ENCODE measurements at regions not wholly inside any gene's neighbourhood (a gene's known extent, or its start where the extent isn't known, plus 50 kb on each side); places are given as distances from the start of the nearest gene placed in this dataset.

DNA sequence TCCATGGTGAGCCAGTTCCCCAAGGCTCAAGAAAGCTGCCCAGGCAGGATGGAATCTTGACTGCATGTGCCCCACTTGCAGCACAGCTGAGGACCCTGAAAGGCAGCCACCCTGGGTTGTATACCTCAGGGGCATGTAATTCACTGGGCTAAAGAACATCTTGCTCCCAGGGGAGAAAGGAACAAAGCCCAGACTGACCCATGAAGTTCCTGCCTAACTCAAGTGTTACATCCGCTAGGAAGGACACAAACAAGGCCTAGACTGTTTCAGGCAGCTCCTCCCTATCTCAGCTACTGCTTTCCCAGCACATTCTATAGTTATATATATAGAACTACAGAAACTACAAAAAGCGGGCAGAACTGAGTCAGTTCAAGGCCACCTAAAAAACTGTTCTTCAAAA lies 69.0 kb downstream of the RBM43 start:
- no peak for TF ChIP-seq REST (IDR thresholded peaks at IDR 0.05; ENCODE audit: insufficient read depth in 1 of 2, low read depth in 2 of 2, low read length in 2 of 2)
- no peak for TF ChIP-seq POLR2AphosphoS5 (IDR thresholded peaks at IDR 0.05; ENCODE audit: low read depth, low read length)
- no peak for TF ChIP-seq TAF1 (IDR thresholded peaks at IDR 0.05; ENCODE audit: borderline replicate concordance, insufficient read depth, low read length)

All from PFSK-1 (cell line).